ENCODE measurements at regions not wholly inside any gene's neighbourhood (a gene's known extent, or its start where the extent isn't known, plus 50 kb on each side); places are given as distances from the start of the nearest gene placed in this dataset.

- no peak for DNase-seq (ENCODE audit: low spot score)
Measured at GRCh38 chr13:76440568-76440967, 445.6 kb downstream of the KCTD12 start.

GRCh38 chr13:76439546-76439945 lies 446.7 kb downstream of the KCTD12 start:
- no peak for DNase-seq (ENCODE audit: low spot score)

GRCh38 chr13:76438050-76438449 lies 448.2 kb downstream of the KCTD12 start:
- DNase-seq (ENCODE audit: low spot score), result peak; percentile 3

- DNase-seq (ENCODE audit: low spot score), result no peak
Measured at GRCh38 chr13:76425935-76426334, 460.3 kb downstream of the KCTD12 start.

- no peak for DNase-seq (ENCODE audit: low spot score)
Measured at GRCh38 chr13:76421011-76421410, 465.2 kb downstream of the KCTD12 start.

- no peak for DNase-seq (ENCODE audit: low spot score)
Measured at GRCh38 chr13:76418404-76418803, 467.8 kb downstream of the KCTD12 start.

- DNase-seq (ENCODE audit: low spot score), result no peak
Measured at GRCh38 chr13:76414320-76414719, 471.9 kb downstream of the KCTD12 start.

GRCh38 chr13:76406243-76406642 lies 480.0 kb downstream of the KCTD12 start:
- DNase-seq (ENCODE audit: low spot score), result no peak

GRCh38 chr13:76398425-76398824 lies 487.8 kb downstream of the KCTD12 start:
- no peak for DNase-seq (ENCODE audit: low spot score)

GRCh38 chr13:76397413-76397812 lies 488.8 kb downstream of the KCTD12 start:
- no peak for DNase-seq (ENCODE audit: low spot score)

GRCh38 chr13:76389321-76389720 lies 496.9 kb downstream of the KCTD12 start:
- DNase-seq (ENCODE audit: low spot score), result no peak

GRCh38 chr13:76387566-76387965 lies 498.6 kb downstream of the KCTD12 start:
- DNase-seq (ENCODE audit: low spot score), result no peak

- DNase-seq (ENCODE audit: low spot score), result no peak
Measured at GRCh38 chr13:76386321-76386720, 499.9 kb downstream of the KCTD12 start.

GRCh38 chr13:76385586-76385985 lies 500.6 kb downstream of the KCTD12 start:
- no peak for DNase-seq (ENCODE audit: low spot score)

- peak; percentile 91 for DNase-seq (ENCODE audit: low spot score)
Measured at GRCh38 chr13:76383676-76384461, 502.3 kb downstream of the KCTD12 start.

GRCh38 chr13:76380446-76381065 lies 505.6 kb downstream of the KCTD12 start:
- peak; percentile 24 for DNase-seq (ENCODE audit: low spot score)

GRCh38 chr13:76379341-76380105 lies 506.7 kb downstream of the KCTD12 start:
- no peak for DNase-seq (ENCODE audit: low spot score)

GRCh38 chr13:76378767-76379166 lies 507.4 kb downstream of the KCTD12 start:
- DNase-seq (ENCODE audit: low spot score), result no peak

GRCh38 chr13:76363682-76364289 lies 522.4 kb downstream of the KCTD12 start:
- DNase-seq (ENCODE audit: low spot score), result no peak

- DNase-seq (ENCODE audit: low spot score), result no peak
Measured at GRCh38 chr13:76361868-76362267, 524.3 kb downstream of the KCTD12 start.

GRCh38 chr13:76351541-76352229 lies 534.5 kb downstream of the KCTD12 start:
- DNase-seq (ENCODE audit: low spot score), result no peak

GRCh38 chr13:76350399-76350798 lies 535.8 kb downstream of the KCTD12 start:
- no peak for DNase-seq (ENCODE audit: low spot score)

Measured in H4 (cell line).